D341Med (cell line): ENCODE measurements at regions not wholly inside any gene's neighbourhood (a gene's known extent, or its start where the extent isn't known, plus 50 kb on each side); places are given as distances from the start of the nearest gene placed in this dataset.

ENCODE experiments used
- DNase-seq: peaks from one replicate; pipeline ENCODE4 v3.0.0; 2012; ENCODE audit warnings: low spot score

GRCh38 chr10:120983721-120984120 lies 132.6 kb downstream of the WDR11 start:
- no peak for DNase-seq

GRCh38 chr10:120984221-120984620 lies 133.1 kb downstream of the WDR11 start:
- no peak for DNase-seq

GRCh38 chr10:120987359-120987758 lies 136.2 kb downstream of the WDR11 start:
- DNase-seq, result no peak

- no peak for DNase-seq
These were observed 137.6 kb downstream of the WDR11 start for GRCh38 chr10:120988751-120989150.

GRCh38 chr10:120989279-120989678 lies 138.1 kb downstream of the WDR11 start:
- DNase-seq, result no peak

- DNase-seq, result no peak
These were observed 138.9 kb downstream of the WDR11 start for GRCh38 chr10:120989996-120990598.

GRCh38 chr10:120990831-120991230 lies 139.7 kb downstream of the WDR11 start:
- no peak for DNase-seq

- DNase-seq, result no peak
These were observed 141.9 kb downstream of the WDR11 start for GRCh38 chr10:120993089-120993488.

GRCh38 chr10:120995768-120996167 lies 144.6 kb downstream of the WDR11 start:
- DNase-seq, result no peak

- no peak for DNase-seq
These were observed 145.4 kb downstream of the WDR11 start for GRCh38 chr10:120996456-120997034.

GRCh38 chr10:120997313-120997712 lies 146.2 kb downstream of the WDR11 start:
- no peak for DNase-seq

- DNase-seq, result no peak
These were observed 146.6 kb downstream of the WDR11 start for GRCh38 chr10:120997756-120998155.

- no peak for DNase-seq
These were observed 147.1 kb downstream of the WDR11 start for GRCh38 chr10:120998251-120998650.

- DNase-seq, result no peak
These were observed 147.7 kb downstream of the WDR11 start for GRCh38 chr10:120998782-120999285.

- no peak for DNase-seq
These were observed 148.7 kb downstream of the WDR11 start for GRCh38 chr10:120999868-121000267.

- no peak for DNase-seq
These were observed 151.5 kb downstream of the WDR11 start for GRCh38 chr10:121002586-121003205.

GRCh38 chr10:121005948-121006587 lies 154.9 kb downstream of the WDR11 start:
- DNase-seq, result no peak

GRCh38 chr10:121007264-121007663 lies 156.1 kb downstream of the WDR11 start:
- no peak for DNase-seq

GRCh38 chr10:121015916-121016315 lies 164.8 kb downstream of the WDR11 start:
- DNase-seq, result no peak

GRCh38 chr10:121024905-121025584 lies 173.9 kb downstream of the WDR11 start:
- DNase-seq, result no peak

GRCh38 chr10:121025731-121026130 lies 174.6 kb downstream of the WDR11 start:
- DNase-seq, result no peak

- peak; percentile 45 for DNase-seq
These were observed 176.2 kb downstream of the WDR11 start for GRCh38 chr10:121027371-121027770.
